ENCODE measurements at regions not wholly inside any gene's neighbourhood (a gene's known extent, or its start where the extent isn't known, plus 50 kb on each side); places are given as distances from the start of the nearest gene placed in this dataset.
"Not testable (repeated sequence)": the region's sequence is repeated elsewhere in the genome, so short reads cannot be mapped to it uniquely, and the experiment has no call there.

- no peak for DNase-seq
Measured at GRCh38 chr1:88330201-88330600, 353.9 kb upstream of the PKN2 start.

GRCh38 chr1:88333086-88333695 is 350.9 kb upstream of the PKN2 start:
- DNase-seq: no peak

GRCh38 chr1:88341447-88341846 is 342.6 kb upstream of the PKN2 start:
- DNase-seq: no peak

GRCh38 chr1:88342081-88342480 is 342.0 kb upstream of the PKN2 start:
- DNase-seq: not testable (repeated sequence)

- DNase-seq: no peak
Measured at GRCh38 chr1:88350648-88351047, 333.4 kb upstream of the PKN2 start.

GRCh38 chr1:88351960-88352359 is 332.1 kb upstream of the PKN2 start:
- DNase-seq: no peak

GRCh38 chr1:88354256-88354655 is 329.8 kb upstream of the PKN2 start:
- no peak for DNase-seq

GRCh38 chr1:88357729-88358128 is 326.3 kb upstream of the PKN2 start:
- no peak for DNase-seq

- no peak for DNase-seq
Measured at GRCh38 chr1:88371436-88372023, 312.5 kb upstream of the PKN2 start.

GRCh38 chr1:88375977-88376376 is 308.1 kb upstream of the PKN2 start:
- DNase-seq: no peak

GRCh38 chr1:88376421-88376820 is 307.7 kb upstream of the PKN2 start:
- no peak for DNase-seq

GRCh38 chr1:88378560-88378959 is 305.5 kb upstream of the PKN2 start:
- no peak for DNase-seq

GRCh38 chr1:88394958-88395357 is 289.1 kb upstream of the PKN2 start:
- no peak for DNase-seq

GRCh38 chr1:88398338-88398737 is 285.7 kb upstream of the PKN2 start:
- DNase-seq: no peak

GRCh38 chr1:88399690-88400089 is 284.4 kb upstream of the PKN2 start:
- DNase-seq: no peak

- no peak for DNase-seq
Measured at GRCh38 chr1:88401313-88401712, 282.8 kb upstream of the PKN2 start.

GRCh38 chr1:88404582-88404981 is 279.5 kb upstream of the PKN2 start:
- DNase-seq: no peak

- DNase-seq: no peak
Measured at GRCh38 chr1:88407248-88407647, 276.8 kb upstream of the PKN2 start.

GRCh38 chr1:88421997-88422396 is 262.1 kb upstream of the PKN2 start:
- DNase-seq: no peak

GRCh38 chr1:88433556-88433955 is 250.5 kb upstream of the PKN2 start:
- no peak for DNase-seq

- no peak for DNase-seq
Measured at GRCh38 chr1:88434836-88435235, 249.2 kb upstream of the PKN2 start.

GRCh38 chr1:88441022-88441421 is 243.1 kb upstream of the PKN2 start:
- DNase-seq: no peak

GRCh38 chr1:88451856-88452255 is 232.2 kb upstream of the PKN2 start:
- no peak for DNase-seq

GRCh38 chr1:88453295-88453694 is 230.8 kb upstream of the PKN2 start:
- no peak for DNase-seq

- no peak for DNase-seq
Measured at GRCh38 chr1:88454781-88455180, 229.3 kb upstream of the PKN2 start.

Data from SW 1271 (cell line).